GM19238 (cell line): ENCODE measurements at regions not wholly inside any gene's neighbourhood (a gene's known extent, or its start where the extent isn't known, plus 50 kb on each side); places are given as distances from the start of the nearest gene placed in this dataset.
"Not testable (repeated sequence)": the region's sequence is repeated elsewhere in the genome, so short reads cannot be mapped to it uniquely, and the experiment has no call there.

Source experiments
- DNase-seq: peaks from one replicate; pipeline ENCODE4 v3.0.0; 2011; ENCODE audit warnings: low spot score; ENCODE audit not compliant: insufficient read length

DNA sequence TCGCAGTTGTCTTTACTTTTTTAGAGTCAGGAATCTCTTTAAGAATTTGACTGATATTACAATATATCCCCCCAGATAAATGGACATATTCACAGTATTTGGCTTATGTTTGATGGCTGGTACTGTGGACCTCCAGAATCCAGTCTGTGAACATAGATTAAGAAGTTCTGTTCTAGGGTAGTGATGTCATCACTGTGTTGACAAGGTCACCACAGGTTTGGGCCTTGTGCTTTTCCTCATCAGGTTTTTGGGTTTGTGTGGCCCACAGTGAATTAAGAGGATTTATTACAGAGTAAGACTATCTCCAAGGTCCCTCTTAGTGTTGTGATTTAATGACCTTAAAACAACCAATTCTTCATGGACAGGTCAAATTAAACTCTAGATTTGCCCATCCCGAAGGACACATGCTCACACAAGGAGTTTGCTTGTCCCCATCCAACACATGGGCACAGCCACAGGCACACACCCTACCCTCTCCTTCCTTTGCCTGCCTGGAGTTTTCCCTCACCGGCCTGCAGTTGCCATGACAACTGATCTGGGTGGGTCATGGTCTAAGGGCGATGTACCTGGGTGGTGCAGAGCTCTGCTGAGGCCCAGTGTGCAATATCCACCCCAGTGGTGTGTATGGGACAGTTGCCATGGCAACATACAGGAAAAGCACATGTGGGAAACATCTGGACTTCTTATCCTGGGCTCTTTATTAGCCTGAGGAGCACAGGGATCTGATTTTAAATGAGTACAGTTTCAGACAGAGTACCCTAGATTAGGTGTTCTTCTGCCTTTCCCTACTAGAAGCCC lies 98.6 kb downstream of the NAV1 start:
- no peak for DNase-seq

DNA sequence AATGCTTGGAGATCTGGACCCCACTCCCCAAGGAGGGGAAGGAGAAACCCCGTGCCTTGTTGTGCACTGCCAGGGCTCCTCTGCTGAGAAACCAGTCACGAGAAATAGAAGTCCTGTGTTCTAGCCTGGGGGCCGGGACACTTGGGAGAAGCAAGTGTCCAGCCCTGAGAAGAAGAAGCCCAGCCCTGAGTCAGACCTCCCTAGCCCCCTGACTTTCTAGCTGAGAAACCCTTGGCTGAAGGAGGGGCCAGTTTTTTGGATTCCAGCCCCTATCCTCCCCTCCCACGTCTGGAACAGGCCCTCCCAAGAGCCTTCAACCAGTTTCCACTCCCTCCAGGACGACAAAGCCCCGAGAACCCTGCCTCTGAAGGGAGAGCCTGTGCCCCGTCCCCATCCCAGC lies 100.5 kb downstream of the NAV1 start:
- DNase-seq = no peak

GRCh38 chr1:201639826-201640225 lies 100.9 kb downstream of the NAV1 start:
- DNase-seq = no peak

DNA sequence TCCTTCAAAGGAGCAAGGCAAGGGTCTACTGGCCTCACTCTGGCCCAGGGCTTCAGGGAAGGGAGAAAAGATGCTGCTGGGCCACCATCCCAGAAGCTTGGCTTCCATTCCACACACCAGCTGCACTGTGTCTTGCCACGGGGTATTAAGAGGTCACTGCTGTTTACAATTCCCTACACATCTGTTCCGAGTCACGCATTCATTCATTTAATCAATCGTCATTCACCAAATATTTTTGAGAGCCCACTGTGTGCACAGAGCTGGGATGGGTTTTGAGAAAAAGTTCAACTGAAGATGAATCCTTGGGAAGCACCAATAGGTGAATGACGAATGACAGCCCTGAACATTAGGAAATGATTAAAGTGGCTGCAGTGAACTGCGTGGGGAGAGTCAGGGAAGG lies 101.7 kb downstream of the NAV1 start:
- DNase-seq = no peak

DNA sequence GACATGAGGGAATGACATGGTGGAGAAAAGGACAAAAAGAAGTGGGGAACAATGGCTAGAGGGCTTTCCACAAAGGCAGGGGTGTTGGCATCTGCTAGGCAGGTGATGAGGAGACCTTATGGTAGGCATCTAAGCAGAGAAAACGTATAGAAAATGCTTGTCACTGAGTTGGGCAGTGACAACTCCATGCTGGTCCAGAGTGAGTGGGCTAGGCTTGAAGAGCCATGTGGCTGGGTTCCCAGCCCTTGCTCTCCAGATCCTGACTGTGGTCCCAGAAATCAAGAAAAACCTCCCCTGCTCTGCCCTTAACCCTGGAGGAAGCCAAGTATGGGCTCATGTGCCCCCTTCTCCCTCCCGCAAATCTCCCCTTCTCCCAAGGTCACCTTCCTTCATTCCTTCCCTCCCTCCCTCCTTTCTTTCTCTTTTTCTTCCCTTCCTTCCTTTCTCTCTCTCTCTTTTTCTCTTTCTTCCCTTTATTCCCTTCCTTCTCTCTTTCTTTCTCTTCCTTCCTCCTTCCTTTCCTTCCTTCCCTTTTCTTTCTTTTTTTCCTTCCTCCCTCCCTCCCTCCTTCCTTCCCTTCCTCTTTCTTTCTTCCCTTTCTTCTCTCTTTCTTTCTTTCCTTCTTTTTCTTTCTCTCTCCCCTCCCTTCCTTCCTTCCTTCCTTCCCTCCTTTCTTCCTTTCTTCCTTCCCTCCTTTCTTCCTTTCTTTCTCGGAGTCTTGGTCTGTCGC lies 102.8 kb downstream of the NAV1 start:
- no peak for DNase-seq

- DNase-seq = no peak
These were observed 104.8 kb downstream of the NAV1 start for GRCh38 chr1:201643835-201644104.

- no peak for DNase-seq
These were observed 105.3 kb downstream of the NAV1 start for GRCh38 chr1:201644197-201644596.

- not testable (repeated sequence) for DNase-seq
These were observed 106.1 kb downstream of the NAV1 start for GRCh38 chr1:201645000-201645399.

GRCh38 chr1:201645956-201646355 lies 107.0 kb downstream of the NAV1 start:
- DNase-seq = no peak

GRCh38 chr1:201646411-201647022 lies 107.6 kb downstream of the NAV1 start:
- DNase-seq = no peak

- DNase-seq = no peak
These were observed 108.2 kb downstream of the NAV1 start for GRCh38 chr1:201647094-201647493.

DNA sequence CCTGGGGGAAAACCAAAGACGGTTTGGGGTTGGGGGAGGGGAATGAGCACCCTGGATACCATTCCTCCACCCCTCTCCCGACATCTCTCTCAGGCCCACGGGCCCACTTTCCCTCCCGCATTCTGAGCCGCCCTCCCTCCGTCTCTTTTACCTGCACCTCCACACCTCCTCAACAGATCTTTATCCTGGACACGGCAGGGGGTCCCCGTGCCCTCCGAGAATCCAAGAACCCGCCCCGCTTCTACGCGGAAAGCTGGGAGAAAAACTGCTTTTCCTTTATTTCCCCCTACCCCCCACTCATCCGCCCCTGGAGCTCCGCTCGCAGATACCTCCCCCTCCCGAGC lies 108.8 kb downstream of the NAV1 start:
- no peak for DNase-seq

DNA sequence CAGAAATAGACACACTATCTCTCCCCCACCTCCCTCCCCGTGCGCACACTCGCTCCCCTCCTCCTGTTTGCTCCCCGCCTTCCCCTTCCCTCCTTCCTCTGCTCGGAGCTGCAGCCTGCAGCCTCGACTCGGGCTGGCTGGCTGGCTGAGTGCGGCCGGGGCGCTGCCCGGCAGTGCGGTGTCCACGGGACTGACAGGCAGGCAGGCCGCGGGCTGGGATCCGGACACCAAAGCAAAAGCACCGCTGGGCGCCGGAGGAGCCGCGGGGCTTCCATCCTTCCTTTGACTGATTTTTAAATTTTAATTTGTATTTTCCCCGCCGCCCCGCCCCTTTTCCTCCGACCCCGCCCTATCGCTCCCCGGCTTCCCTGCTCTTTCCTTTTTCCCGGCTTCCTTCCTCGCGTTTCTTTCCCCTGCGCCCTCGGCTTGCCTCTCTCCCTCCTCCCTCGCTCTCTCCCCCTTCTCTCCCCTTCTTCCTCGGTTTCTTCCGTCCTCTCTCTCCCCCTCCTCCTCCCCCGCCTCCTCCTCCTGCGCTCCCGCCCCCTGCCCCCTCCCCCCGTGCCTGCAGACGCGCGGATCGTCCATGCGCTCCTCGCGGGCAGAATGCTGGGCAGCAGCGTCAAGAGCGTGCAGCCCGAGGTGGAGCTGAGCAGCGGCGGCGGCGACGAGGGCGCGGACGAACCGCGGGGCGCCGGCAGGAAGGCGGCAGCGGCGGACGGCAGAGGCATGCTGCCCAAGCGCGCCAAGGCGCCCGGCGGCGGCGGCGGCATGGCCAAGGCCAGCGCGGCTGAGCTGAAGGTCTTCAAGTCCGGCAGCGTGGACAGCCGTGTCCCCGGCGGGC lies 109.4 kb downstream of the NAV1 start:
- DNase-seq = no peak

DNA sequence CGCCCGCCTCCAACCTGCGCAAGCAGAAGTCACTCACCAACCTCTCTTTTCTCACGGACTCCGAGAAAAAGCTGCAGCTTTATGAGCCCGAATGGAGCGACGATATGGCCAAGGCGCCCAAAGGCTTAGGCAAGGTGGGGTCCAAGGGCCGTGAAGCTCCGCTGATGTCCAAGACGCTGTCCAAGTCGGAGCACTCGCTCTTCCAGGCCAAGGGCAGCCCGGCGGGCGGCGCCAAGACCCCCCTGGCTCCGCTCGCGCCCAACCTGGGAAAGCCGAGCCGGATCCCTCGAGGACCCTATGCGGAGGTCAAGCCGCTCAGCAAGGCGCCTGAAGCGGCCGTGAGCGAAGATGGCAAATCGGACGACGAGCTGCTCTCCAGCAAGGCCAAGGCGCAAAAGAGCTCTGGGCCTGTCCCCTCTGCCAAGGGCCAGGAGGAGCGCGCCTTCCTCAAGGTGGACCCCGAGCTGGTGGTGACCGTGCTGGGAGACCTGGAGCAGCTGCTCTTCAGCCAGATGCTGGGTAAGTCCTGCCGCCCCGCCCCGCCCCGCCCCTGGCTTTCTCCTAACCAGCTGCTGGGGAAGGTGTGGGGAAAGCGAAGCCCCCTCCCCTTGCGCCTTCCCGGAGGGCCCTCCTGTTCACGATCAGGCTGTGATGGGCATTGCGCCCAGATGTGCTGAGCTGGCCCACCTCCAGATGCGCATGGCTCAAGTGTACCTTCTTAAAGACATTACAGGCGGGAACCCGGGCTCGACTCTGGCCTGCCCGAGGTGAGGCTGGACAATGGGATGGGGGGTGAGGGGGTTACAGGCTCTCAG lies 110.2 kb downstream of the NAV1 start:
- DNase-seq = no peak

DNA sequence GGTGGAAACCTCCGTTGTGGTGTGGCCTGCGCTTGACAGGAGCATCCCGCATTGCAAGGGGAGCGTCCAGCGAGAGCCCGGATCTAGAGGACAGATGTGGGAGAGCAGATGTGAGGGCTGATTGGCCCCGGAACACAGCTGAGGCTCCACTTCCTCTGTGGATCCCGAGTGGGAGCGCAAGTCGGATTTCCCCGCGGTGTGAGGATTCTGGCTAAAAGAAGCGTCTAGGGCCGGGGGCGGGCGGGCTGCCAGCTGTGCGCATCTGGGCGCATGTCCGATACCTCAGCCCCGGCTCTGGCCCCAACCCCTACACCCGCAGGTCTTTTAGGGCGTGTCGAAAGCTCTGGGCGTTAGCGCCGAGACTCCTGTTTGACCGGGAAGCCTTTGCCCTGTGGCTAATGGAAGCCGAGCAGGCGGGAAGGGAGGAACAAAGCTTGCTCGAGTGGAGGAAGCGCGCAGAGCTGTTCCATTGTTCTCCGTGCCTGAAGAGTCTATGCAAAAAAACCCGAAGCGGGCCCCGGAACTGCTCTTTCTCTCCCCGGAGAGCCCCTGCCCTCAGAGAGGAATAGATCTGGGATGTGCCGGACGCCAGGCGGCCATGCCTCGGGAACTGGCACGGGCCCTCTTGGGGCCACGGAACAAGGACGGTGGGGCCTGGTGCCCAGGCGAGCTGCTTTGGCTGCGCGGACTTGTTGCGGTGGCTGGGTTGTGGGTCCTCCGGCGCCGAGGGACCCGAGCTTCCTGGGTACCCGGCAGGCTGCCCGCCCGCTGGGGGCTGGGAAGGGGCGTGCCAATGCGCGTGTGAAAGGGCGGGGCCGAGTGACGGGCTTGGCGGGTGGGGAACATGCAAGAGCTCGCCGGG lies 111.1 kb downstream of the NAV1 start:
- no peak for DNase-seq

DNA sequence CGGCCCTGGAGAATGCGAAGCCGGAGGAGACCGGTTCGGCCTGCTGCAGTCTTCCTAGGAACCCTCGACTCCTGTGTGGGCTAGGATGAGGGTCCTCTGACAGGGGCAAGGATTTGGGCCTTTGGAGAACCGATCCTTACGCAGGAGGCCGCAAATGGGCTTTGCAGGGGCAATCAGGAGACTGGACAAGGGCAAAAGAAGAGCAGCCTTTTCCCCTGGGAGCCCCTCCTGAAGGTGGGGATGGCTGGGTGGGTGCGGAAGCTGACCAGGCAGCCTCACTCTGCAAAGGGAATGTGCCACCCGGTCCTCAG lies 111.7 kb downstream of the NAV1 start:
- no peak for DNase-seq

- DNase-seq = no peak
These were observed 113.3 kb downstream of the NAV1 start for GRCh38 chr1:201652181-201652580.

GRCh38 chr1:201653233-201653632 lies 114.3 kb downstream of the NAV1 start:
- DNase-seq = no peak

- no peak for DNase-seq
These were observed 115.0 kb downstream of the NAV1 start for GRCh38 chr1:201653883-201654282.

GRCh38 chr1:201655243-201655642 lies 116.3 kb downstream of the NAV1 start:
- DNase-seq = no peak
